ENCODE measurements at regions not wholly inside any gene's neighbourhood (a gene's known extent, or its start where the extent isn't known, plus 50 kb on each side); places are given as distances from the start of the nearest gene placed in this dataset.

- H3K4me3 ChIP-seq (ENCODE audit: low read length), result no peak overlapping the region
- no peak for DNase-seq (ENCODE audit: low read depth)
- TF ChIP-seq, protein P1, sequence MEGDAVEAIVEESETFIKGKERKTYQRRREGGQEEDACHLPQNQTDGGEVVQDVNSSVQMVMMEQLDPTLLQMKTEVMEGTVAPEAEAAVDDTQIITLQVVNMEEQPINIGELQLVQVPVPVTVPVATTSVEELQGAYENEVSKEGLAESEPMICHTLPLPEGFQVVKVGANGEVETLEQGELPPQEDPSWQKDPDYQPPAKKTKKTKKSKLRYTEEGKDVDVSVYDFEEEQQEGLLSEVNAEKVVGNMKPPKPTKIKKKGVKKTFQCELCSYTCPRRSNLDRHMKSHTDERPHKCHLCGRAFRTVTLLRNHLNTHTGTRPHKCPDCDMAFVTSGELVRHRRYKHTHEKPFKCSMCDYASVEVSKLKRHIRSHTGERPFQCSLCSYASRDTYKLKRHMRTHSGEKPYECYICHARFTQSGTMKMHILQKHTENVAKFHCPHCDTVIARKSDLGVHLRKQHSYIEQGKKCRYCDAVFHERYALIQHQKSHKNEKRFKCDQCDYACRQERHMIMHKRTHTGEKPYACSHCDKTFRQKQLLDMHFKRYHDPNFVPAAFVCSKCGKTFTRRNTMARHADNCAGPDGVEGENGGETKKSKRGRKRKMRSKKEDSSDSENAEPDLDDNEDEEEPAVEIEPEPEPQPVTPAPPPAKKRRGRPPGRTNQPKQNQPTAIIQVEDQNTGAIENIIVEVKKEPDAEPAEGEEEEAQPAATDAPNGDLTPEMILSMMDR (conservative IDR thresholded peaks at IDR 0.05; ENCODE audit: low read depth, low read length), result no peak
These were observed 101.5 kb downstream of the SCG2 start for GRCh38 chr2:223500709-223501108.

- TF ChIP-seq, protein P1 (conservative IDR thresholded peaks at IDR 0.05; ENCODE audit: low read depth, low read length), result no peak
- H3K4me3 ChIP-seq (ENCODE audit: low read length), result no peak overlapping the region
- peak; percentile 9 for DNase-seq (ENCODE audit: low read depth)
These were observed 100.5 kb downstream of the SCG2 start for GRCh38 chr2:223501641-223502040.

DNA sequence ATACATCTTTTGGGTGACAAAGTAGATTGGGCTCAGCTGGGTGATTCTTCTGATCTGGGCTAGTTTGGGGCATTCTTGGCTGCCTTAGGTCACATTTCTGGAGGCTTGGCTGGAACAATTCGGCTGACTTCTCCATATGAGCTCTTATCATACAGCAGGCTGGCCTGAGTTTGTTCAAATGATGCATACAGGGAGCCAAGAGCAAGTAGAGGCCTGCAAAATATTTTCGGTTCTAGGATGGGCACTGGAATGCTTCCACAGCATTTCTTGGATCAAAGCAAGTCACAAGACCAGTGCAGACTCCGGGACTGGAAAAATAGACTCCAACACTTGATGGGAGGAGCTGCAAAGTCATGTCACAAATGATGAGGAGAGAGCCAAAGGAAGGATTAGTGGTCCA is 98.4 kb downstream of the SCG2 start:
- H3K4me3 ChIP-seq (ENCODE audit: low read length), result no peak overlapping the region
- TF ChIP-seq, protein P1 (conservative IDR thresholded peaks at IDR 0.05; ENCODE audit: low read depth, low read length), result no peak
- no peak for DNase-seq (ENCODE audit: low read depth)

DNA sequence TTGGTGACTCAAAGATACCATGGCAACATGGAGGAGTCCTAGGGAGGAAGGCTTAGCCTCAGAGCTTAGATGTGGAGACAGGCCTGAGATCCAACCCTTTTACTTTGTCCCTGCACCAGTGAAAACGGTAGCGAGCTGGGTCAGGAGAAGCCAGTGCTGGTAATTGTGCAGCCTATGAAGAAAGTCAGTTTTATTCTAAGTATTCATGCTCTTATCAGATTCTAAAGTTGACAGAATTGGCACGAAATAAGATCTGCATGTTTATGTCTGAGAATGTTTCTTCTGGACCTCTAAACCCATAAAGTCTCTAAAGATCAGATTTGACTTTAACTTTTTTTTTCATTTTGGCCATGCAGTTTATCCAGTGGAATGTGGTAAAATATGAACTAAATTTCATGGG is 93.8 kb downstream of the SCG2 start:
- DNase-seq (ENCODE audit: low read depth), result peak; percentile 81
- TF ChIP-seq, protein P1 (conservative IDR thresholded peaks at IDR 0.05; ENCODE audit: low read depth, low read length), result no peak
- H3K4me3 ChIP-seq (ENCODE audit: low read length), result no peak overlapping the region

- TF ChIP-seq, protein P1 (conservative IDR thresholded peaks at IDR 0.05; ENCODE audit: low read depth, low read length), result no peak
- DNase-seq (ENCODE audit: low read depth), result no peak
These were observed 91.4 kb downstream of the SCG2 start for GRCh38 chr2:223510713-223511112.

GRCh38 chr2:223511168-223511567 is 91.0 kb downstream of the SCG2 start:
- no peak for DNase-seq (ENCODE audit: low read depth)
- H3K4me3 ChIP-seq (ENCODE audit: low read length), result no peak overlapping the region
- TF ChIP-seq, protein P1 (conservative IDR thresholded peaks at IDR 0.05; ENCODE audit: low read depth, low read length), result no peak

More at GRCh38 chr2:223510713-223511112, 91.4 kb downstream of the SCG2 start:
- H3K4me3 ChIP-seq (ENCODE audit: low read length), result no peak overlapping the region

GRCh38 chr2:223513771-223514455 is 88.2 kb downstream of the SCG2 start:
- H3K4me3 ChIP-seq (ENCODE audit: low read length), result no peak overlapping the region
- no peak for DNase-seq (ENCODE audit: low read depth)
- TF ChIP-seq, protein P1 (conservative IDR thresholded peaks at IDR 0.05; ENCODE audit: low read depth, low read length), result no peak

Measured in retinal pigment epithelial cell (primary cell).